ENCODE measurements at regions not wholly inside any gene's neighbourhood (a gene's known extent, or its start where the extent isn't known, plus 50 kb on each side); places are given as distances from the start of the nearest gene placed in this dataset.

GRCh38 chr2:116645155-116645554, 1169.3 kb upstream of the DDX18 start:
- DNase-seq, result no peak

- no peak for DNase-seq
Measured at GRCh38 chr2:116668691-116669090, 1145.8 kb upstream of the DDX18 start.

- no peak for DNase-seq
Measured at GRCh38 chr2:116669782-116670181, 1144.7 kb upstream of the DDX18 start.

GRCh38 chr2:116674188-116674587, 1140.3 kb upstream of the DDX18 start:
- no peak for DNase-seq

- no peak for DNase-seq
Measured at GRCh38 chr2:116676776-116677175, 1137.7 kb upstream of the DDX18 start.

- DNase-seq, result no peak
Measured at GRCh38 chr2:116680256-116680936, 1134.1 kb upstream of the DDX18 start.

- DNase-seq, result no peak
Measured at GRCh38 chr2:116687371-116687770, 1127.1 kb upstream of the DDX18 start.

GRCh38 chr2:116692988-116693387, 1121.5 kb upstream of the DDX18 start:
- DNase-seq, result peak; percentile 22

GRCh38 chr2:116696223-116696622, 1118.3 kb upstream of the DDX18 start:
- no peak for DNase-seq

- DNase-seq, result no peak
Measured at GRCh38 chr2:116696903-116697302, 1117.6 kb upstream of the DDX18 start.

- DNase-seq, result no peak
Measured at GRCh38 chr2:116706396-116706795, 1108.1 kb upstream of the DDX18 start.

GRCh38 chr2:116716038-116716437, 1098.5 kb upstream of the DDX18 start:
- DNase-seq, result no peak

- no peak for DNase-seq
Measured at GRCh38 chr2:116716444-116716843, 1098.0 kb upstream of the DDX18 start.

GRCh38 chr2:116717832-116718231, 1096.7 kb upstream of the DDX18 start:
- DNase-seq, result no peak

GRCh38 chr2:116718451-116718850, 1096.0 kb upstream of the DDX18 start:
- DNase-seq, result no peak

- no peak for DNase-seq
Measured at GRCh38 chr2:116719836-116720235, 1094.7 kb upstream of the DDX18 start.

- DNase-seq, result no peak
Measured at GRCh38 chr2:116724550-116724949, 1089.9 kb upstream of the DDX18 start.

- no peak for DNase-seq
Measured at GRCh38 chr2:116732322-116732721, 1082.2 kb upstream of the DDX18 start.

GRCh38 chr2:116733699-116734098, 1080.8 kb upstream of the DDX18 start:
- DNase-seq, result no peak

GRCh38 chr2:116737951-116738350, 1076.5 kb upstream of the DDX18 start:
- no peak for DNase-seq

- no peak for DNase-seq
Measured at GRCh38 chr2:116747103-116747502, 1067.4 kb upstream of the DDX18 start.

- DNase-seq, result no peak
Measured at GRCh38 chr2:116749994-116750393, 1064.5 kb upstream of the DDX18 start.

- no peak for DNase-seq
Measured at GRCh38 chr2:116754381-116755101, 1060.0 kb upstream of the DDX18 start.

- no peak for DNase-seq
Measured at GRCh38 chr2:116761864-116762263, 1052.6 kb upstream of the DDX18 start.

GRCh38 chr2:116769514-116769913, 1045.0 kb upstream of the DDX18 start:
- DNase-seq, result no peak

All from hematopoietic multipotent progenitor cell treated with erythropoietin and hydrocortisone succinate and interleukin-3 and kit ligand, for 4 days (in vitro differentiated cells).